Gastrocnemius medialis (tissue), 4 donors: ENCODE measurements at regions not wholly inside any gene's neighbourhood (a gene's known extent, or its start where the extent isn't known, plus 50 kb on each side); places are given as distances from the start of the nearest gene placed in this dataset.

Source experiments
- ATAC-seq, 2 donors: fragments of 150-250 bp; one replicate each; pipeline ENCODE4 v1.9.1; 2016
- DNase-seq, 2 donors: peaks; one replicate each; pipeline ENCODE4 v3.0.0-alpha.2; 2019
- H3K27ac ChIP-seq, 4 donors: fragments of 200-600 bp; sonication (generic); 1 replicate in 1 of 4; 2 replicates in 3 of 4; pipeline ENCODE4 v1.5.1; 2016 to 2018; ENCODE audit warnings: mild to moderate bottlenecking in 2 of 4, moderate library complexity in 1 of 4
- H3K27me3 ChIP-seq, 3 donors: fragments of 200-600 bp; sonication (generic) in 2 of 3; 1 replicate in 1 of 3; 2 replicates in 2 of 3; pipeline versions ENCODE4 v1.5.1 to v1.6.0; 2016 to 2019; ENCODE audit warnings: mild to moderate bottlenecking in 1 of 3, moderate library complexity in 1 of 3
- H3K36me3 ChIP-seq, 2 donors: fragments of 200-600 bp; sonication (generic) in 1 of 2; one replicate each; pipeline ENCODE4 v1.5.1; 2017 to 2018
- H3K4me1 ChIP-seq, 2 donors: fragments of 200-600 bp; sonication (generic) in 1 of 2; one replicate each; pipeline ENCODE4 v1.5.1; 2016 to 2017; ENCODE audit warnings: mild to moderate bottlenecking in 2 of 2
- H3K4me3 ChIP-seq, 4 donors: fragments of 200-600 bp; sonication (generic) in 3 of 4; 1 replicate in 1 of 4; 2 replicates in 3 of 4; pipeline ENCODE4 v1.5.1; 2016 to 2019; ENCODE audit warnings: mild to moderate bottlenecking in 2 of 4
- H3K9me3 ChIP-seq, 3 donors: fragments of 200-600 bp; sonication (generic) in 2 of 3; 1 replicate in 1 of 3; 2 replicates in 2 of 3; pipeline ENCODE4 v1.5.1; 2016 to 2019
- CTCF ChIP-seq, 5 experiments: fragments of 450-650 bp in 3 of 5; fragments of 200-600 bp in 2 of 5; sonication (generic) in 2 of 5; IDR thresholded peaks in 4 of 5; conservative IDR thresholded peaks in 1 of 5; 1 replicate in 4 of 5; 2 replicates in 1 of 5; pipeline ENCODE4 v1.5.1; 2016 to 2019; ENCODE audit warnings: antibody characterized with exemption in 5 of 5, mild to moderate bottlenecking in 3 of 5, moderate library complexity in 3 of 5
- POLR2A ChIP-seq, 2 donors: fragments of 450-650 bp; IDR thresholded peaks; one replicate each; pipeline ENCODE4 v1.6.1; 2017; ENCODE audit warnings: antibody characterized with exemption in 2 of 2, mild to moderate bottlenecking in 2 of 2, moderate library complexity in 2 of 2
- in situ Hi-C, 4 donors: fragments of 200-750 bp; cut with MboI; loops; one replicate each; pipeline versions ENCODE4 v1.15.0 to v1.8.0; 2017; ENCODE audit warnings: low sequenced_read_pairs in 4 of 4
- intact Hi-C: fragments of 100-400 bp; cut with DNase I; formaldehyde crosslinking; loops from one replicate; pipeline ENCODE4 v1.15.1; 2023; ENCODE audit warnings: low total_unique reads

GRCh38 chr2:182541268-182541667, 114.4 kb upstream of the PDE1A start:
- no peak for ATAC-seq

DNA sequence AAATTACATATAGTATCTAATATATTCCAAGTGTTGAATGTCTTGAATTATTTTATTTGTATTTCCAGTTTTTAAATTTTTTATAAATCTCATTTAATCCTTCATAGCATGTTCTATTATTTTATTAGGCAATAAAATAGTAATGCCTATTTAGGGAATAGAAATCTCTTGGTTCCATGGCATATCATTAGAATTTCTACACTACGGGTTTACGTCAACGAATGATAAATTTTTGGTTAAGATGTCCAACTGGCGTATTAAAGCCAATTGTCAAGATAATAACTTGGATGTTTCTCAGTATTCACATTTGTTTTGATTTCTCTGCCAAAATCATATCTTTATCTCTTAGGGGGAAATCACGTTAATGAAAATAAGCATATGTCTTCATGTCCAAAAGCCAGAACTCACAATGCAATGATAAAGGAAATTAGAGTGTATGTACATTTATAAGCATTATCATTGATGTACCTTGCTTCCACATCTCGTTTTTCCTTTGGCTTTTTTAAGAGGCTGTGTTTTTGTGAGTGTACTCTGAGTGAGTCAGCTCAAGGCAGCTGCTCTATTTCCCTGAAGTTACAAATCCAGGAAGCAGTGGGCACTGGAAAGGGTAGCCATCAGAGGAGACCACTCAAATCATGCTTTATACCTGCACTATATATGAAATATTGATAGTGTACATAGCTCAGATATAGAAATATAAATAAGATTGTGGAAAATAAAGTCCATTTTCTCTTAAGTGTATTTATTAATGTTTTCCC, 115.8 kb upstream of the PDE1A start:
- TF ChIP-seq POLR2A (IDR thresholded peaks at IDR 0.05) (no peak), CTCF (IDR thresholded peaks at IDR 0.05 in 4 of 5, conservative IDR thresholded peaks at IDR 0.05 in 1 of 5) (no peak)
- H3K27ac ChIP-seq: no peak overlapping the region
- no peaks in the 10 kb centered on the region for H3K4me1 ChIP-seq
- H3K9me3 ChIP-seq: no peaks in the 10 kb centered on the region
- no peak overlapping the region for H3K4me3 ChIP-seq
- DNase-seq: no peak
- no peaks in the 10 kb centered on the region for H3K27me3 ChIP-seq
- in situ Hi-C loops: no loop called here
- ATAC-seq: no peak
- intact Hi-C loops: no loop called here
- no peaks in the 10 kb centered on the region for H3K36me3 ChIP-seq

More at GRCh38 chr2:182541268-182541667, 114.4 kb upstream of the PDE1A start:
- Histone ChIP-seq H3K27ac (no peak overlapping the region), H3K4me1 (no peaks in the 10 kb centered on the region), H3K9me3 (no peaks in the 10 kb centered on the region), H3K27me3 (no peaks in the 10 kb centered on the region), H3K36me3 (no peaks in the 10 kb centered on the region), H3K4me3 (no peak overlapping the region)
- intact Hi-C loops (no loop called here), in situ Hi-C loops (no loop called here)
- no peak for DNase-seq
- TF ChIP-seq POLR2A (IDR thresholded peaks at IDR 0.05) (no peak), CTCF (IDR thresholded peaks at IDR 0.05 in 4 of 5, conservative IDR thresholded peaks at IDR 0.05 in 1 of 5) (no peak)

GRCh38 chr2:182543741-182544525, 117.1 kb upstream of the PDE1A start:
- Histone ChIP-seq H3K36me3 (no peaks in the 10 kb centered on the region), H3K9me3 (no peaks in the 10 kb centered on the region), H3K4me1 (no peaks in the 10 kb centered on the region), H3K27me3 (no peaks in the 10 kb centered on the region), H3K27ac (no peak overlapping the region), H3K4me3 (no peak overlapping the region)
- DNase-seq (no peak), ATAC-seq (no peak)
- intact Hi-C loops (no loop called here), in situ Hi-C loops (no loop called here)
- TF ChIP-seq POLR2A (IDR thresholded peaks at IDR 0.05) (no peak), CTCF (IDR thresholded peaks at IDR 0.05 in 4 of 5, conservative IDR thresholded peaks at IDR 0.05 in 1 of 5) (no peak)

- intact Hi-C loops: no loop called here
- Histone ChIP-seq H3K27me3 (no peaks in the 10 kb centered on the region), H3K27ac (no peak overlapping the region), H3K9me3 (no peaks in the 10 kb centered on the region), H3K36me3 (no peaks in the 10 kb centered on the region), H3K4me1 (no peaks in the 10 kb centered on the region), H3K4me3 (no peak overlapping the region)
- no peak for ATAC-seq
- no peak for TF ChIP-seq POLR2A (IDR thresholded peaks at IDR 0.05)
- TF ChIP-seq CTCF (IDR thresholded peaks at IDR 0.05 in 4 of 5, conservative IDR thresholded peaks at IDR 0.05 in 1 of 5): no peak
- DNase-seq: no peak
- in situ Hi-C loops: no loop called here
Observed at GRCh38 chr2:182545420-182546167, 118.8 kb upstream of the PDE1A start.
